Panc1 (cell line): ENCODE measurements at regions not wholly inside any gene's neighbourhood (a gene's known extent, or its start where the extent isn't known, plus 50 kb on each side); places are given as distances from the start of the nearest gene placed in this dataset.

ENCODE experiments used
- ATAC-seq: fragments of 200-7000 bp; cut with Tn5 transposase; 2 replicates; pipeline ENCODE4 v1.9.1; 2020; ENCODE audit warnings: mild to moderate bottlenecking, moderate library complexity
- BruUV-seq: library from RNA; stranded (reverse); fragments of 400-500 nt; replicated peaks from 2 replicates; lab custom pipeline; 2021; lab: Mats Ljungman, UMichigan
- CTCF ChIA-PET: fragments of 300-600 bp; sonication (Branson Sonifier 250); formaldehyde crosslinking; loops from one replicate; lab custom pipeline; 2022; ENCODE audit warnings: antibody characterized with exemption; lab: Charles Lee
- POLR2A ChIA-PET: fragments of 300-600 bp; sonication (Branson Sonifier 250); formaldehyde crosslinking; loops from one replicate; lab custom pipeline; 2022; ENCODE audit warnings: antibody characterized with exemption; lab: Charles Lee
- DNase-seq: peaks from one replicate; pipeline ENCODE4 v3.0.0-alpha.2; 2010; ENCODE audit warnings: low read depth, low spot score
- H3K27ac ChIP-seq: 2 replicates; pipeline ENCODE4 v1.5.1; 2011; ENCODE audit warnings: mild to moderate bottlenecking, low read length, inconsistent platforms
- H3K27me3 ChIP-seq: fragments of 200-500 bp; sonication (Bioruptor generic); 2 replicates; pipeline ENCODE4 v1.6.0; 2014; ENCODE audit warnings: low read length, inconsistent platforms; ENCODE audit not compliant: control insufficient read depth, insufficient read depth
- H3K36me3 ChIP-seq: fragments of 200-500 bp; sonication (Bioruptor generic); 2 replicates; pipeline ENCODE4 v1.5.1; 2014; ENCODE audit warnings: inconsistent platforms, mild to moderate bottlenecking, low read length, moderate library complexity; ENCODE audit not compliant: control insufficient read depth, insufficient read depth
- H3K4me1 ChIP-seq: 2 replicates; pipeline ENCODE4 v1.5.1; 2011; ENCODE audit warnings: inconsistent platforms, mild to moderate bottlenecking, low read length, moderate library complexity; ENCODE audit not compliant: control insufficient read depth, insufficient read depth
- H3K4me3 ChIP-seq, 2 experiments: 2 replicates each; pipeline ENCODE4 v1.5.1; 2011 to 2012; ENCODE audit warnings: low read depth in 2 of 2, low read length in 2 of 2, mild to moderate bottlenecking in 2 of 2, inconsistent platforms in 1 of 2, moderate library complexity in 1 of 2
- H3K9me3 ChIP-seq: fragments of 200-500 bp; sonication (Bioruptor generic); 2 replicates; pipeline ENCODE4 v1.5.1; 2014; ENCODE audit warnings: low read depth, mild to moderate bottlenecking, inconsistent platforms, low read length, moderate library complexity; ENCODE audit not compliant: control insufficient read depth, insufficient read depth
- CTCF ChIP-seq: fragments of 450-650 bp; IDR thresholded peaks from 2 replicates; pipeline ENCODE4 v1.5.1; 2017; ENCODE audit warnings: mild to moderate bottlenecking
- POLR2AphosphoS5 ChIP-seq: IDR thresholded peaks from 2 replicates; pipeline ENCODE4 v1.6.1; 2012; ENCODE audit warnings: mild to moderate bottlenecking, low read depth, low read length, moderate library complexity
- SIN3A ChIP-seq: IDR thresholded peaks from 2 replicates; pipeline ENCODE4 v1.6.1; 2012; ENCODE audit warnings: low read depth, mild to moderate bottlenecking, low read length, moderate library complexity, borderline replicate concordance; ENCODE audit not compliant: insufficient read depth
- TCF7L2 ChIP-seq: IDR thresholded peaks from 2 replicates; pipeline ENCODE4 v1.6.1; 2011; ENCODE audit warnings: mild to moderate bottlenecking, low read depth, low read length, inconsistent platforms
- in situ Hi-C: cut with HindIII; loops from 2 replicates; pipeline ENCODE4 v1.10.0; 2016; ENCODE audit warnings: low sequenced_read_pairs, low pct_unique_long_range_greater_than_20kb
- intact Hi-C: fragments of 100-400 bp; cut with micrococcal nuclease; formaldehyde crosslinking; loops from one replicate; pipeline ENCODE4 v1.10.0; 2022; ENCODE audit not compliant: unreplicated experiment
- TF ChIP-seq, protein P1 (sequence below), 2 experiments: IDR thresholded peaks; 2 replicates each; pipeline ENCODE4 v1.6.1; 2011 to 2012; ENCODE audit warnings: low read depth in 2 of 2, control low read depth in 1 of 2, low read length in 1 of 2, mild to moderate bottlenecking in 1 of 2, moderate library complexity in 1 of 2; ENCODE audit not compliant: insufficient read depth in 1 of 2

DNA sequence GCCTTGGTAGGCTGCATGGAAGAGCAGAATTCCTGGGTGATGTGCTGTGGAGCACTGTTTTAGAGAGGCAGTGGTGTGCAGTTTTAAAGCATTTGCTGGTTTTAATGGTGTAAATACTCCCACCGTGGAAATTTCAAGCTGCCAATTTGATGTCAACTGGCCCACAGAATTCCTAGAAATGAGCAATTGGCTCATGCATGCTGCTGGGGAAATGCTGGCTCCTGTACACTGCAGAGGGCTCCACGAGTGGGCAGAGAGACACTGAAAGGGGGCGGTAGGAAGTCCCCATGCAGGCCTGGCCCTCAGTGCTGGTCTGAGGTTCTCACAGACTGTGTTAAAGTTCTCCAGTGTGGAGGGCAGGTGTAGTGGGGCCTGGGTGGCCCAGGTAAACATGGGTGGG, 99.4 kb upstream of the NTF3 start:
- ChIA-PET CTCF (no interaction called here), POLR2A (no interaction called here)
- in situ Hi-C loops = no loop called here
- TF ChIP-seq TCF7L2 (no peak), POLR2AphosphoS5 (no peak), CTCF (no peak), SIN3A (no peak)
- TF ChIP-seq, protein P1, sequence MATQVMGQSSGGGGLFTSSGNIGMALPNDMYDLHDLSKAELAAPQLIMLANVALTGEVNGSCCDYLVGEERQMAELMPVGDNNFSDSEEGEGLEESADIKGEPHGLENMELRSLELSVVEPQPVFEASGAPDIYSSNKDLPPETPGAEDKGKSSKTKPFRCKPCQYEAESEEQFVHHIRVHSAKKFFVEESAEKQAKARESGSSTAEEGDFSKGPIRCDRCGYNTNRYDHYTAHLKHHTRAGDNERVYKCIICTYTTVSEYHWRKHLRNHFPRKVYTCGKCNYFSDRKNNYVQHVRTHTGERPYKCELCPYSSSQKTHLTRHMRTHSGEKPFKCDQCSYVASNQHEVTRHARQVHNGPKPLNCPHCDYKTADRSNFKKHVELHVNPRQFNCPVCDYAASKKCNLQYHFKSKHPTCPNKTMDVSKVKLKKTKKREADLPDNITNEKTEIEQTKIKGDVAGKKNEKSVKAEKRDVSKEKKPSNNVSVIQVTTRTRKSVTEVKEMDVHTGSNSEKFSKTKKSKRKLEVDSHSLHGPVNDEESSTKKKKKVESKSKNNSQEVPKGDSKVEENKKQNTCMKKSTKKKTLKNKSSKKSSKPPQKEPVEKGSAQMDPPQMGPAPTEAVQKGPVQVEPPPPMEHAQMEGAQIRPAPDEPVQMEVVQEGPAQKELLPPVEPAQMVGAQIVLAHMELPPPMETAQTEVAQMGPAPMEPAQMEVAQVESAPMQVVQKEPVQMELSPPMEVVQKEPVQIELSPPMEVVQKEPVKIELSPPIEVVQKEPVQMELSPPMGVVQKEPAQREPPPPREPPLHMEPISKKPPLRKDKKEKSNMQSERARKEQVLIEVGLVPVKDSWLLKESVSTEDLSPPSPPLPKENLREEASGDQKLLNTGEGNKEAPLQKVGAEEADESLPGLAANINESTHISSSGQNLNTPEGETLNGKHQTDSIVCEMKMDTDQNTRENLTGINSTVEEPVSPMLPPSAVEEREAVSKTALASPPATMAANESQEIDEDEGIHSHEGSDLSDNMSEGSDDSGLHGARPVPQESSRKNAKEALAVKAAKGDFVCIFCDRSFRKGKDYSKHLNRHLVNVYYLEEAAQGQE (IDR thresholded peaks at IDR 0.05; ENCODE audit: insufficient read depth in 1 of 2, low read depth in 2 of 2, low read length in 1 of 2) = no peak
- ATAC-seq (no peak), DNase-seq (no peak)
- BruUV-seq = no TSS peak
- no peak overlapping the region for H3K4me3 ChIP-seq
- H3K4me1 ChIP-seq = no peaks in the 10 kb centered on the region
- no peaks in the 10 kb centered on the region for H3K27me3 ChIP-seq
- intact Hi-C loops = no loop called here
- no peak overlapping the region for H3K27ac ChIP-seq
- no peaks in the 10 kb centered on the region for H3K36me3 ChIP-seq
- no peaks in the 10 kb centered on the region for H3K9me3 ChIP-seq

GRCh38 chr12:5333096-5333495, 98.8 kb upstream of the NTF3 start:
- no peak overlapping the region for H3K4me3 ChIP-seq
- BruUV-seq = no TSS peak
- in situ Hi-C loops = no loop called here
- H3K27me3 ChIP-seq = no peaks in the 10 kb centered on the region
- POLR2A ChIA-PET = no interaction called here
- no peak overlapping the region for H3K27ac ChIP-seq
- CTCF ChIA-PET = no interaction called here
- no peak for ATAC-seq
- no peaks in the 10 kb centered on the region for H3K4me1 ChIP-seq
- TF ChIP-seq TCF7L2 (no peak), CTCF (no peak), POLR2AphosphoS5 (no peak), SIN3A (no peak)
- TF ChIP-seq, protein P1 (IDR thresholded peaks at IDR 0.05; ENCODE audit: insufficient read depth in 1 of 2, low read depth in 2 of 2, low read length in 1 of 2) = no peak
- intact Hi-C loops = no loop called here
- no peaks in the 10 kb centered on the region for H3K9me3 ChIP-seq
- no peak for DNase-seq
- H3K36me3 ChIP-seq = no peaks in the 10 kb centered on the region
